NB4 (cell line): ENCODE measurements at regions not wholly inside any gene's neighbourhood (a gene's known extent, or its start where the extent isn't known, plus 50 kb on each side); places are given as distances from the start of the nearest gene placed in this dataset.

Experiments
- DNase-seq: peaks from one replicate; pipeline ENCODE4 v3.0.0; 2010; ENCODE audit warnings: low read depth
- H3K4me3 ChIP-seq: one replicate; pipeline ENCODE4 v1.5.1; 2011; ENCODE audit warnings: mild to moderate bottlenecking, low read depth, low read length, moderate library complexity
- CTCF ChIP-seq: IDR thresholded peaks from one replicate; pipeline ENCODE4 v1.5.1; 2012; ENCODE audit warnings: low read depth, low read length
- MAX ChIP-seq: IDR thresholded peaks from 2 replicates; pipeline ENCODE4 v1.6.1; 2011; ENCODE audit warnings: low read depth, low read length
- MYC ChIP-seq: IDR thresholded peaks from 2 replicates; pipeline ENCODE4 v1.6.1; 2011; ENCODE audit warnings: low read depth, low read length
- POLR2A ChIP-seq: IDR thresholded peaks from 2 replicates; pipeline ENCODE4 v1.6.1; 2011; ENCODE audit warnings: mild to moderate bottlenecking; ENCODE audit not compliant: insufficient read length; ENCODE audit errors: extremely low read depth

DNA sequence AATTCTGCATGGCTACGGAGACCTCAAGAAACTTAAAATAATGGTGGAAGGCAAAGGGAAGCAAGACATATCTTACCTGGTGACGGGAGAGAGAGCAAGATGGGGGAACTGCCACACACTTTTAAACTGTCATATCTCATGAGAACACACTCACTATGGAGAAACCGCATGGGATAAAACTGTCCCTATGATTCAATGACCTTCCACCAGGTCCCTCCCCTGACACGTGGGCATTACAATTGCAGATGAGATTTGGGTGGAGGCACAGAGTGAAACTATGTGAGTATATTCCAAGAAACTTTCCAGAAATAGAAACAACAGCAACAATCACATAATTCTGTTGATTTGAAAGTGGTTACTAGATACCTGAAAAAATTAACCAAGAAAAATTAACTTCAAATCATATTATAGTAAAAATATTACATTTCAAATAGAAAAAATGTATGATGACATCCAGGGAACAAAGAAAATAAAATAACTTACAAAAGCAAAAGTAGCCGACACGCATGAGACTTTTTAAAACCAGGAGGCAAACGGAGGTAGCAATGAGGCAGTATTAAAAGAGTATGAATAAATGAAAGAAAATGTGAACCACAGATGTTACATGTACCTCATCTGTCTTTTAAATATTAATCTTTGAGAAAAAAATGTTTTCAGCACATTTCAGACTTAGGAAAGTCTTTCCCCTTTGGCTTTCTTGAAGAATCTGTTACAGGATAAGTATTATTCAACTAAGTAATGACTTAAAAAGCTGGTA lies 879.5 kb downstream of the TECRL start:
- no peak for TF ChIP-seq MYC
- H3K4me3 ChIP-seq, result no peak overlapping the region
- DNase-seq, result no peak

DNA sequence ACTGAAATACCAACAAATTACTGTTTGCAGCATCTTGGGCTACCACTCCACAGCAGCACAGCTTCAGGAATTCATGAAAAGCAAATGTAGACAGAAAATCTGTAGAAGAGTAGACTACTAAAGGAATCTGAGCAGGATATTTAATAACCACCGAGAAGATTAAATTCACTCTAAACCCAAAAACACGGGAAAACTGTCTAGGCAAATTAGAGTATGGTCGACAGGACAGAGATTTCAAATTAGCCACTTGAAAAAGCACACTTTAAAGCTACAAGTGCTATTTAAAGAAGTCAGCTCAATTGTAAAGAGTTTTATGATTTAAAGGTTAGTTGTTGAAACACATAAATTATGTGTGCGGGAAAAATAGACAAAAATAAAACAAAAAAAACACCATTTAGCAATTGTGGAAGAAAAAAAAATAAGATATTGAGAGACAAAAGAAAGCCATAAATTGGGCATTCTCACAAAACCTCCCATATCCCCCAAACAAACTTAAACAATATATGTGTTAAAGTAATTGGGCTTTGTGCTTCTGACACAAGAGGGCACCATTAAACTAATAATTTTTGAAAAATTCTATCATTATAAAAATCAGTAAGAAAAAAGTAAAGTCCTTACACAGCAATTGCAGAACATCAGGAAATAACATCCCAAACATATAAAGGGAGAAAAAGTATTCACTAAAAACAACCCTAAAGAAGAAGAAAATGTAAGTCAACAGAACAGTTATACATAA lies 880.8 kb downstream of the TECRL start:
- TF ChIP-seq CTCF (no peak), POLR2A (no peak), MYC (no peak), MAX (no peak)
- DNase-seq, result peak; percentile 10
- H3K4me3 ChIP-seq, result no peak overlapping the region

DNA sequence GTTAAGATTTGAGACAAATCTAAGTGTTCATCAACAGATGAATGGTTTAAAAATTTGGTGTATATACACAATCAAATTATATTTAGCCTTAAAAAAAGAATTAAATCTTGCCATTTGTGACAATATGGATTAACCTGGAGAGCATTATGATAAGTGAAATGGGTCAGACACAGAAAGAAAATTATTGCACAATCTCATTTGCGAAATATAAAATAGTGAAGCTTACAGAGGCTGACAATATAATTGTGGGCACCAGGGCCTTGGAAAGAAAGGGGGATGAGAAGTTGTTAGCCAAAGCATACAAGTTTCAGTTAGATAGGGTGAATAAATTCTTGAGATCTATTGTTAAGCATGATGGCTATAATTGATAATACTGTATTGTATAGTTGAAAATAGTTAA lies 883.0 kb downstream of the TECRL start:
- TF ChIP-seq CTCF (no peak), MYC (no peak), POLR2A (no peak), MAX (no peak)
- no peak overlapping the region for H3K4me3 ChIP-seq
- DNase-seq, result peak; percentile 5

DNA sequence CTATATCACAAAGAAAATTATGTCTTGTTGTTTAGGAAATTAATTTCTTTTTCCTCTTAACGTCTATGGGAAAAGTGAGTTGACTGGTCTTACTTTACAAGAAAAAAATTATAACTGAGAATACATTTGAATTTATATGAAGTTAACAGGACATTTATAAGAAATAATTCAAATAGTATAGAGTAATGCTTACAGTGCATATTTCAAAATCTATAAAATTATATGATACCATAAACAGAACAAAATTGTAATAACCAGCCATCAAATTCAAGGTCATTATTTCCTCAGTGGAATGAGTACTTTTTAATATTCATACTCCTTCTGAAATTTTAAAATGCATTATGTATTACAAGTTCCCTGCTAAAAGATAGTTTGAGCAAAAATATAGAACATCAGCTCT lies 884.5 kb downstream of the TECRL start:
- no peak for DNase-seq
- no peak overlapping the region for H3K4me3 ChIP-seq
- TF ChIP-seq MAX (no peak), MYC (no peak), CTCF (no peak), POLR2A (no peak)

- TF ChIP-seq MYC, result no peak
- TF ChIP-seq POLR2A, result no peak
- TF ChIP-seq MAX, result no peak
- TF ChIP-seq CTCF, result no peak
- peak; percentile 25 for DNase-seq
- H3K4me3 ChIP-seq, result no peak overlapping the region
Observed at GRCh38 chr4:63505714-63506460, 903.4 kb downstream of the TECRL start.

DNA sequence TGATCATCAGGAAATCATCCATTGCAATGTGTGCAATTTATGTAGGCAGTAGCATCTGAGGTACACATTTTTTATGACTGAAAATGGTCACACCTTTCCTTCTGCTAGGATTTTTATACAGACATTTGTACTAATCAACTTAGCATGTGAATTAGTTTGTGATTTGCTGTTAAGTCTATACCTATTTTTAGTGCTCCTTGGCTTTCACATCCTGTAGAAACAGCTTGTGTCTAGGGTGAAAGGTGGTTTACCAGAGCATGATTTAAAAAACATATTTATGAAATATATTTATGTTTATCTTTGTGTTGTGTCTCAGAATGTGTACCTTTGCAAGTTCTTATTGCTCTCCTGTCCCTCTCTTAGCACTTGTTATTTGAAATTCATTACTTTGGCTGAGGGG lies 916.0 kb downstream of the TECRL start:
- DNase-seq, result no peak
- no peak overlapping the region for H3K4me3 ChIP-seq
- TF ChIP-seq CTCF (no peak), POLR2A (no peak), MAX (no peak), MYC (no peak)
